ENCODE measurements at regions not wholly inside any gene's neighbourhood (a gene's known extent, or its start where the extent isn't known, plus 50 kb on each side); places are given as distances from the start of the nearest gene placed in this dataset.

DNA sequence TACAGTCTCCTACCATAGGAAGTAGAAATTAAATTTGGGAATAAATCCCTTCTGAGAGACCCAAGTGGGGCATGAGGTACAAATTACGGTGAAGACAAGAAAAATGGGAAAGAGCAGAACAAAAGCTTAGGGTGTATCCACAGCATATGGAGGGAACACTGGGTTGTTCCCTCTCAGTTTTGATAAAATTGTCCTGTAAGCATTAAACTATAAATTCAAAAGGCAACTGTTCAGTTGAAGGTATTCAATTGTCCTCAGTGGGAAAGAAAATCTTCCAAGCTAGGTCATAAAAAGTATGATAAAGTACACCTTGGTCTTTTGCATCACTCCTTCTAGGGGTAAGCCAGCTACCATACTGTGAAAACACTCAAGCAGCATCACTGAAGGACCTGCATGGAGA lies 118.3 kb upstream of the LRFN5 start:
- Histone ChIP-seq H3K4me3 (ENCODE audit: low read depth, low read length) (no peak overlapping the region), H3K27me3 (ENCODE audit: insufficient read depth, low read length) (no peaks in the 10 kb centered on the region), H4K12ac (ENCODE audit: low read depth, low read length) (no peak overlapping the region), H3K14ac (ENCODE audit: low read length) (no peak overlapping the region), H3K9ac (ENCODE audit: low read length) (no peak overlapping the region), H3K36me3 (ENCODE audit: control insufficient read depth in 1 of 2, insufficient read depth in 2 of 2, low read length in 2 of 2) (no peaks in the 10 kb centered on the region), H2BK12ac (ENCODE audit: low read length) (no peak overlapping the region), H3K4ac (ENCODE audit: low read depth, low read length) (no peak overlapping the region), H4K91ac (ENCODE audit: low read depth, low read length) (no peak overlapping the region), H2BK120ac (ENCODE audit: insufficient read depth, low read length, poor library complexity) (no peak overlapping the region), H4K8ac (ENCODE audit: low read depth, low read length) (no peak overlapping the region), H3K4me2 (ENCODE audit: low read length) (no peak overlapping the region), H3K27ac (ENCODE audit: low read depth, low read length) (no peak overlapping the region), H3K79me2 (ENCODE audit: control insufficient read depth, insufficient read depth, low read length, poor library complexity) (no peaks in the 10 kb centered on the region), H3K9me3 (ENCODE audit: insufficient read depth, low read depth, low read length) (no peaks in the 10 kb centered on the region), H2BK5ac (ENCODE audit: low read depth, low read length, poor library complexity) (no peak overlapping the region), H2AFZ (ENCODE audit: insufficient read depth, low read length, poor library complexity) (no peak overlapping the region), H3K23ac (ENCODE audit: low read length) (no peak overlapping the region), H3K79me1 (ENCODE audit: low read length) (no peaks in the 10 kb centered on the region), H3K18ac (ENCODE audit: low read length) (no peak overlapping the region), H2AK5ac (ENCODE audit: low read length) (no peak overlapping the region), H3K4me1 (ENCODE audit: control insufficient read depth in 1 of 2, insufficient read depth in 2 of 2, low read length in 2 of 2) (no peaks in the 10 kb centered on the region)
- DNase-seq = no peak
- no CpG with 5 or more reads among the region's 1 CpG for WGBS (ENCODE audit: extremely low coverage, insufficient coverage, insufficient read length)

DNA sequence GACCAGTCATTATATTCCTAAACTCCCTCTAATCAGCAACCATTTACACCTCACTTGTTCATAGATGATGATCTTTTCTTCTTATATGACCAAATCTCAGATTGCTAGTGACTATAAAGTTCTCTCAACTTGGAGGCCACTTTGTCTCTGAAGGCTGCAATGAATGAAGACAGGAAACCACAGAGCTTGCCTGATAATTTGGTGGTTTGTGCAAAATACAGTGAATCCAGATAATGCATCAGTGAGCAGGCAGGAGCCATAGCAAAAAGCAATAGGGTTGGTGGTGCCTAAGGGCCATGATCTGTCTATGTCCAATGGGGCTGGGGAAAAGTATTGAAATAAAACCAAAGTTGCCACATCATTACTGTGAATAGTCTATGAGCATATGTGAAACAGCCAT lies 123.8 kb upstream of the LRFN5 start:
- Histone ChIP-seq H3K4me2 (ENCODE audit: low read length) (no peak overlapping the region), H3K14ac (ENCODE audit: low read length) (no peak overlapping the region), H3K79me2 (ENCODE audit: control insufficient read depth, insufficient read depth, low read length, poor library complexity) (no peaks in the 10 kb centered on the region), H3K4me3 (ENCODE audit: low read depth, low read length) (no peak overlapping the region), H3K27me3 (ENCODE audit: insufficient read depth, low read length) (no peaks in the 10 kb centered on the region), H3K79me1 (ENCODE audit: low read length) (no peaks in the 10 kb centered on the region), H3K36me3 (ENCODE audit: control insufficient read depth in 1 of 2, insufficient read depth in 2 of 2, low read length in 2 of 2) (no peaks in the 10 kb centered on the region), H3K4me1 (ENCODE audit: control insufficient read depth in 1 of 2, insufficient read depth in 2 of 2, low read length in 2 of 2) (no peaks in the 10 kb centered on the region), H2BK120ac (ENCODE audit: insufficient read depth, low read length, poor library complexity) (no peak overlapping the region), H2BK5ac (ENCODE audit: low read depth, low read length, poor library complexity) (no peak overlapping the region), H2AK5ac (ENCODE audit: low read length) (no peak overlapping the region), H3K9ac (ENCODE audit: low read length) (no peak overlapping the region), H2AFZ (ENCODE audit: insufficient read depth, low read length, poor library complexity) (no peak overlapping the region), H4K12ac (ENCODE audit: low read depth, low read length) (no peak overlapping the region), H3K23ac (ENCODE audit: low read length) (no peak overlapping the region), H4K8ac (ENCODE audit: low read depth, low read length) (no peak overlapping the region), H3K27ac (ENCODE audit: low read depth, low read length) (no peak overlapping the region), H2BK12ac (ENCODE audit: low read length) (no peak overlapping the region), H3K18ac (ENCODE audit: low read length) (no peak overlapping the region), H3K9me3 (ENCODE audit: insufficient read depth, low read depth, low read length) (no peaks in the 10 kb centered on the region), H3K4ac (ENCODE audit: low read depth, low read length) (no peak overlapping the region), H4K91ac (ENCODE audit: low read depth, low read length) (no peak overlapping the region)
- DNase-seq = no peak

DNA sequence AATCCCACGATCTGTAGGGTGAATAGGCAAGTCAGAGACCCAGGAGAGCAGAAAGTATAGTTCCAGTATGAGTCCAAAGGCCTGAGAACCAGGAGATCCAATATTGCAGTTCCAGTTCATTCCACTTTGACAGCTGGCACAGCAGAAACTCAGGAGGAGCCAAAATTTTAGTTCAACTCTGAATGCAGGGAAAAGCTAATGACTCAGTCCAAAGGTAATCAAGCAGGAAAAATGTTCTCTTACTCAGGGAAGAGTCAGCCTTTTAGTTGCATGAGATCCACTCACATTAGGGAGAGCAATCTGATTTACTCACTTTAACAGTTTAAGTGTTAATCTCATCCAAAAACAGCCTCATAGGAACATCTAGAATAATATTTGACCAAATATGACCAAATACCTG lies 130.2 kb upstream of the LRFN5 start:
- WGBS (ENCODE audit: extremely low coverage, insufficient coverage, insufficient read length) = no CpG with 5 or more reads among the region's 1 CpG

DNA sequence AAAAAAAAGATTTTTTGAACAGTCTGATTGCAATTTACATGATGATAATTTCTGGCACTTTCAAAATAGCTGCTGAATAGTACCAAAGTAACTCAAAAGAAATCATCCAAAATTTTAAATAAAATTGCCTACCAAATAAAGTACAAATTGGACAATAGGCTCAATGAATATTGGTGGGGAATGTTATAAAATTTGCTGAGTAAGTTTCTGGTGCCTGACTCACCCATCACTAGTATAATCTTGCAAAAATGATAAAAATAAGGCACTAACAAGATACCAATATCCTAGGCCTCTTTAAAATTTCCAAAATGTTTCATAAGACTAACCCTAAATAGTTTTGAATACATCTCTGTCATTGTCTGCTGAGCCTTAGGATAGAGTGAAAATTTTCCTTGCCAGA lies 145.3 kb upstream of the LRFN5 start:
- H3K4me3 ChIP-seq (ENCODE audit: low read depth, low read length) = no peak overlapping the region

More for the DNA sequence above, 130.2 kb upstream of the LRFN5 start:
- Histone ChIP-seq H3K9ac (ENCODE audit: low read length) (no peak overlapping the region), H2BK12ac (ENCODE audit: low read length) (no peak overlapping the region), H3K4me3 (ENCODE audit: low read depth, low read length) (no peak overlapping the region), H4K12ac (ENCODE audit: low read depth, low read length) (no peak overlapping the region), H3K36me3 (ENCODE audit: control insufficient read depth in 1 of 2, insufficient read depth in 2 of 2, low read length in 2 of 2) (no peaks in the 10 kb centered on the region), H3K4ac (ENCODE audit: low read depth, low read length) (no peak overlapping the region), H2AK5ac (ENCODE audit: low read length) (no peak overlapping the region), H3K27ac (ENCODE audit: low read depth, low read length) (no peak overlapping the region), H4K91ac (ENCODE audit: low read depth, low read length) (no peak overlapping the region), H3K27me3 (ENCODE audit: insufficient read depth, low read length) (no peaks in the 10 kb centered on the region), H3K4me2 (ENCODE audit: low read length) (no peak overlapping the region), H4K8ac (ENCODE audit: low read depth, low read length) (no peak overlapping the region), H3K14ac (ENCODE audit: low read length) (no peak overlapping the region), H2BK5ac (ENCODE audit: low read depth, low read length, poor library complexity) (no peak overlapping the region), H2BK120ac (ENCODE audit: insufficient read depth, low read length, poor library complexity) (no peak overlapping the region), H3K4me1 (ENCODE audit: control insufficient read depth in 1 of 2, insufficient read depth in 2 of 2, low read length in 2 of 2) (peaks cover 0 to 1% of the 10 kb centered on the region in 2 experiments), H3K18ac (ENCODE audit: low read length) (no peak overlapping the region), H3K9me3 (ENCODE audit: insufficient read depth, low read depth, low read length) (no peaks in the 10 kb centered on the region), H2AFZ (ENCODE audit: insufficient read depth, low read length, poor library complexity) (no peak overlapping the region), H3K79me1 (ENCODE audit: low read length) (no peaks in the 10 kb centered on the region), H3K79me2 (ENCODE audit: control insufficient read depth, insufficient read depth, low read length, poor library complexity) (no peaks in the 10 kb centered on the region), H3K23ac (ENCODE audit: low read length) (no peak overlapping the region)
- no peak for DNase-seq

DNA sequence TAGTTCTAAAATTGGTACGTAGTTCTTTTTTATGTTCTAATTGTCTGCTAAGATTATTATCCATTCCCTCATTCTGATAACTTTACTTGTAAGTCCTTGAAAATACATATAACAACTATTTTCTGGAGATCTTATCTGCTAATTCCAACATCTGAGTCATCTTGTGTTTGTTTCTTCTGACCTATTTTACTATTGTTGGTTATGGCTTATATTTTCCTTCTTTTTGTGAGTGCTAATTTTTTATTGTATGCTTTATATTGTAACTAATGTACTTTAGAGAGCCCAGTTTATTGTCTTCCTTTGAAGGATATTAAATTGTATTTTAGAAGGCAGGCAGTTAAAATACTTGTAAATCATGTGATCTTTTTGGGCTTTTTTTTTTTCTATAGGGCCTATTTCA lies 149.3 kb upstream of the LRFN5 start:
- no peak overlapping the region for H4K12ac ChIP-seq (ENCODE audit: low read depth, low read length)
- no peaks in the 10 kb centered on the region for H3K79me1 ChIP-seq (ENCODE audit: low read length)
- no peak overlapping the region for H2AFZ ChIP-seq (ENCODE audit: insufficient read depth, low read length, poor library complexity)
- H2BK120ac ChIP-seq (ENCODE audit: insufficient read depth, low read length, poor library complexity) = no peak overlapping the region
- no peak overlapping the region for H3K23ac ChIP-seq (ENCODE audit: low read length)
- H3K4me2 ChIP-seq (ENCODE audit: low read length) = no peak overlapping the region
- H3K27ac ChIP-seq (ENCODE audit: low read depth, low read length) = no peak overlapping the region
- no peak overlapping the region for H3K14ac ChIP-seq (ENCODE audit: low read length)
- no peaks in the 10 kb centered on the region for H3K79me2 ChIP-seq (ENCODE audit: control insufficient read depth, insufficient read depth, low read length, poor library complexity)
- no peaks in the 10 kb centered on the region for H3K27me3 ChIP-seq (ENCODE audit: insufficient read depth, low read length)
- H2BK5ac ChIP-seq (ENCODE audit: low read depth, low read length, poor library complexity) = no peak overlapping the region
- no peak overlapping the region for H3K9ac ChIP-seq (ENCODE audit: low read length)
- no peak overlapping the region for H2AK5ac ChIP-seq (ENCODE audit: low read length)
- H4K91ac ChIP-seq (ENCODE audit: low read depth, low read length) = no peak overlapping the region
- H3K4me1 ChIP-seq (ENCODE audit: control insufficient read depth in 1 of 2, insufficient read depth in 2 of 2, low read length in 2 of 2) = no peaks in the 10 kb centered on the region
- H2BK12ac ChIP-seq (ENCODE audit: low read length) = no peak overlapping the region
- no CpG with 5 or more reads among the region's 1 CpG for WGBS (ENCODE audit: extremely low coverage, insufficient coverage, insufficient read length)
- H4K8ac ChIP-seq (ENCODE audit: low read depth, low read length) = no peak overlapping the region
- no peak overlapping the region for H3K4ac ChIP-seq (ENCODE audit: low read depth, low read length)
- no peaks in the 10 kb centered on the region for H3K36me3 ChIP-seq (ENCODE audit: control insufficient read depth in 1 of 2, insufficient read depth in 2 of 2, low read length in 2 of 2)
- H3K18ac ChIP-seq (ENCODE audit: low read length) = no peak overlapping the region
- DNase-seq = peak in 1 of 2 donors; percentile 43
- H3K9me3 ChIP-seq (ENCODE audit: insufficient read depth, low read depth, low read length) = no peaks in the 10 kb centered on the region
- no peak overlapping the region for H3K4me3 ChIP-seq (ENCODE audit: low read depth, low read length)

More for the DNA sequence above, 145.3 kb upstream of the LRFN5 start:
- H3K36me3 ChIP-seq (ENCODE audit: control insufficient read depth in 1 of 2, insufficient read depth in 2 of 2, low read length in 2 of 2) = no peaks in the 10 kb centered on the region
- H4K91ac ChIP-seq (ENCODE audit: low read depth, low read length) = no peak overlapping the region
- no peak overlapping the region for H4K8ac ChIP-seq (ENCODE audit: low read depth, low read length)
- no peak overlapping the region for H2BK5ac ChIP-seq (ENCODE audit: low read depth, low read length, poor library complexity)
- H2BK12ac ChIP-seq (ENCODE audit: low read length) = no peak overlapping the region
- no peak for DNase-seq
- H3K9me3 ChIP-seq (ENCODE audit: insufficient read depth, low read depth, low read length) = no peaks in the 10 kb centered on the region
- H3K14ac ChIP-seq (ENCODE audit: low read length) = no peak overlapping the region
- H3K4me1 ChIP-seq (ENCODE audit: control insufficient read depth in 1 of 2, insufficient read depth in 2 of 2, low read length in 2 of 2) = no peaks in the 10 kb centered on the region
- H3K79me1 ChIP-seq (ENCODE audit: low read length) = no peaks in the 10 kb centered on the region
- H4K12ac ChIP-seq (ENCODE audit: low read depth, low read length) = no peak overlapping the region
- no peak overlapping the region for H3K9ac ChIP-seq (ENCODE audit: low read length)
- no peak overlapping the region for H3K4ac ChIP-seq (ENCODE audit: low read depth, low read length)
- H3K4me2 ChIP-seq (ENCODE audit: low read length) = no peak overlapping the region
- no peaks in the 10 kb centered on the region for H3K27me3 ChIP-seq (ENCODE audit: insufficient read depth, low read length)
- no peak overlapping the region for H2AFZ ChIP-seq (ENCODE audit: insufficient read depth, low read length, poor library complexity)
- H3K27ac ChIP-seq (ENCODE audit: low read depth, low read length) = no peak overlapping the region
- no peak overlapping the region for H2AK5ac ChIP-seq (ENCODE audit: low read length)
- no peak overlapping the region for H3K23ac ChIP-seq (ENCODE audit: low read length)
- H3K18ac ChIP-seq (ENCODE audit: low read length) = no peak overlapping the region
- H3K79me2 ChIP-seq (ENCODE audit: control insufficient read depth, insufficient read depth, low read length, poor library complexity) = no peaks in the 10 kb centered on the region
- H2BK120ac ChIP-seq (ENCODE audit: insufficient read depth, low read length, poor library complexity) = no peak overlapping the region

All from trophoblast cell (in vitro differentiated cells and primary cell).